Sigmoid colon (tissue), 4 donors: ENCODE measurements at regions not wholly inside any gene's neighbourhood (a gene's known extent, or its start where the extent isn't known, plus 50 kb on each side); places are given as distances from the start of the nearest gene placed in this dataset.

ENCODE experiments used
- CTCF ChIP-seq, 4 experiments: fragments of 450-650 bp in 3 of 4; fragments of 200-600 bp in 1 of 4; IDR thresholded peaks; one replicate each; pipeline ENCODE4 v1.5.1; 2016 to 2019; ENCODE audit warnings: antibody characterized with exemption in 4 of 4, mild to moderate bottlenecking in 3 of 4, moderate library complexity in 2 of 4
- POLR2A ChIP-seq, 2 donors: fragments of 450-650 bp; IDR thresholded peaks; one replicate each; pipeline ENCODE4 v1.6.1; 2016; ENCODE audit warnings: antibody characterized with exemption in 2 of 2, mild to moderate bottlenecking in 2 of 2, moderate library complexity in 2 of 2
- POLR2AphosphoS5 ChIP-seq, 4 donors: sonication (generic); formaldehyde crosslinking; IDR thresholded peaks; one replicate each; pipeline ENCODE4 v1.6.1; 2017; ENCODE audit warnings: antibody characterized with exemption in 4 of 4

- no peak for TF ChIP-seq CTCF (IDR thresholded peaks at IDR 0.05)
- TF ChIP-seq POLR2A (IDR thresholded peaks at IDR 0.05), result no peak
- no peak for TF ChIP-seq POLR2AphosphoS5 (IDR thresholded peaks at IDR 0.05)
Measured at GRCh38 chr15:81909011-81909358, 136.8 kb downstream of the MEX3B start.
